ENCODE measurements at regions not wholly inside any gene's neighbourhood (a gene's known extent, or its start where the extent isn't known, plus 50 kb on each side); places are given as distances from the start of the nearest gene placed in this dataset.

GRCh38 chr11:106331176-106331575 lies 253.7 kb downstream of the AASDHPPT start:
- Histone ChIP-seq H3K27ac (no peak overlapping the region), H3K36me3 (no peaks in the 10 kb centered on the region), H3K4me3 (no peak overlapping the region), H3K27me3 (replicated peaks; ENCODE audit: insufficient read depth) (no peaks in the 10 kb centered on the region), H3K9me3 (no peaks in the 10 kb centered on the region), H3K4me1 (ENCODE audit: control insufficient read depth in 1 of 2, low read depth in 2 of 2) (no peaks in the 10 kb centered on the region)
- DNase-seq (ENCODE audit: low spot score) (no peak), ATAC-seq (ENCODE audit: insufficient number of reproducible peaks, low FRiP score, low read depth) (no peak)
- TF ChIP-seq CTCF (IDR thresholded peaks at IDR 0.05): no peak

GRCh38 chr11:106333678-106334077 lies 256.2 kb downstream of the AASDHPPT start:
- Histone ChIP-seq H3K9me3 (no peaks in the 10 kb centered on the region), H3K4me3 (no peak overlapping the region), H3K36me3 (no peaks in the 10 kb centered on the region), H3K27ac (no peak overlapping the region), H3K4me1 (ENCODE audit: control insufficient read depth in 1 of 2, low read depth in 2 of 2) (no peaks in the 10 kb centered on the region), H3K27me3 (replicated peaks; ENCODE audit: insufficient read depth) (no peaks in the 10 kb centered on the region)
- ATAC-seq (ENCODE audit: insufficient number of reproducible peaks, low FRiP score, low read depth) (no peak), DNase-seq (ENCODE audit: low spot score) (no peak)
- no peak for TF ChIP-seq CTCF (IDR thresholded peaks at IDR 0.05)

- Histone ChIP-seq H3K4me3 (no peak overlapping the region), H3K27me3 (replicated peaks; ENCODE audit: insufficient read depth) (no peaks in the 10 kb centered on the region), H3K4me1 (ENCODE audit: control insufficient read depth in 1 of 2, low read depth in 2 of 2) (no peaks in the 10 kb centered on the region), H3K27ac (no peak overlapping the region), H3K9me3 (no peaks in the 10 kb centered on the region), H3K36me3 (no peaks in the 10 kb centered on the region)
- no peak for TF ChIP-seq CTCF (IDR thresholded peaks at IDR 0.05)
- DNase-seq (ENCODE audit: low spot score): no peak
- ATAC-seq (ENCODE audit: insufficient number of reproducible peaks, low FRiP score, low read depth): no peak
Observed at GRCh38 chr11:106344394-106344793, 266.9 kb downstream of the AASDHPPT start.

- no peaks in the 10 kb centered on the region for H3K4me1 ChIP-seq (ENCODE audit: control insufficient read depth in 1 of 2, low read depth in 2 of 2)
- no peak for TF ChIP-seq CTCF (IDR thresholded peaks at IDR 0.05)
- DNase-seq (ENCODE audit: low spot score) (no peak), ATAC-seq (ENCODE audit: insufficient number of reproducible peaks, low FRiP score, low read depth) (no peak)
- no peaks in the 10 kb centered on the region for H3K27me3 ChIP-seq (replicated peaks; ENCODE audit: insufficient read depth)
- H3K9me3 ChIP-seq: no peaks in the 10 kb centered on the region
- no peaks in the 10 kb centered on the region for H3K36me3 ChIP-seq
- no peak overlapping the region for H3K27ac ChIP-seq
- H3K4me3 ChIP-seq: no peak overlapping the region
Observed at GRCh38 chr11:106344966-106345365, 267.5 kb downstream of the AASDHPPT start.

GRCh38 chr11:106353031-106353430 lies 275.6 kb downstream of the AASDHPPT start:
- no peak for TF ChIP-seq CTCF (IDR thresholded peaks at IDR 0.05)
- no peaks in the 10 kb centered on the region for H3K9me3 ChIP-seq
- no peaks in the 10 kb centered on the region for H3K27me3 ChIP-seq (replicated peaks; ENCODE audit: insufficient read depth)
- DNase-seq (ENCODE audit: low spot score) (no peak), ATAC-seq (ENCODE audit: insufficient number of reproducible peaks, low FRiP score, low read depth) (no peak)
- no peaks in the 10 kb centered on the region for H3K4me1 ChIP-seq (ENCODE audit: control insufficient read depth in 1 of 2, low read depth in 2 of 2)
- no peak overlapping the region for H3K27ac ChIP-seq
- H3K4me3 ChIP-seq: no peak overlapping the region
- no peaks in the 10 kb centered on the region for H3K36me3 ChIP-seq
